HUES48 (cell line): ENCODE measurements at regions not wholly inside any gene's neighbourhood (a gene's known extent, or its start where the extent isn't known, plus 50 kb on each side); places are given as distances from the start of the nearest gene placed in this dataset.
A peak's percentile ranks its signal among the peaks of the same experiment; 100 is the strongest.

Experiments used
- H3K27ac ChIP-seq: one replicate; pipeline ENCODE4 v1.7.0; 2013; ENCODE audit warnings: low read depth, low read length, inconsistent platforms
- H3K27me3 ChIP-seq: 2 replicates; pipeline ENCODE4 v1.6.1; 2013; ENCODE audit warnings: mild to moderate bottlenecking, low read length; ENCODE audit not compliant: control insufficient read depth, insufficient read depth
- H3K36me3 ChIP-seq: 2 replicates; pipeline ENCODE4 v1.6.1; 2013; ENCODE audit warnings: low read length; ENCODE audit not compliant: control insufficient read depth, insufficient read depth
- H3K4me1 ChIP-seq: 2 replicates; pipeline ENCODE4 v1.6.1; 2013; ENCODE audit warnings: mild to moderate bottlenecking, low read length; ENCODE audit not compliant: control insufficient read depth, insufficient read depth
- H3K4me3 ChIP-seq: 2 replicates; pipeline ENCODE4 v1.5.1; 2013; ENCODE audit warnings: mild to moderate bottlenecking, low read depth, low read length
- H3K9ac ChIP-seq: 2 replicates; pipeline ENCODE4 v1.6.1; 2013; ENCODE audit warnings: mild to moderate bottlenecking, low read depth, low read length, moderate library complexity
- H3K9me3 ChIP-seq: 2 replicates; pipeline ENCODE4 v1.6.1; 2013; ENCODE audit warnings: low read length; ENCODE audit not compliant: control insufficient read depth, insufficient read depth

- Histone ChIP-seq H3K27ac (no peak overlapping the region), H3K36me3 (no peaks in the 10 kb centered on the region), H3K4me1 (no peaks in the 10 kb centered on the region; the same call in 1 of the 2 replicates), H3K27me3 (no peaks in the 10 kb centered on the region), H3K4me3 (no peak overlapping the region), H3K9me3 (no peaks in the 10 kb centered on the region), H3K9ac (no peak overlapping the region)
These were observed 913.2 kb downstream of the DIAPH3 start for GRCh38 chr13:59250336-59251189.

GRCh38 chr13:59259165-59260000 is 904.3 kb downstream of the DIAPH3 start:
- Histone ChIP-seq H3K9me3 (no peaks in the 10 kb centered on the region), H3K27ac (peak overlapping the region; percentile 34), H3K4me3 (no peak overlapping the region), H3K4me1 (peaks cover 16% of the 10 kb centered on the region), H3K9ac (no peak overlapping the region), H3K27me3 (no peaks in the 10 kb centered on the region), H3K36me3 (no peaks in the 10 kb centered on the region)

GRCh38 chr13:59261928-59262488 is 901.7 kb downstream of the DIAPH3 start:
- H3K27me3 ChIP-seq = no peaks in the 10 kb centered on the region

GRCh38 chr13:59263531-59263930 is 900.2 kb downstream of the DIAPH3 start:
- Histone ChIP-seq H3K4me1 (peaks cover 16% of the 10 kb centered on the region), H3K27me3 (no peaks in the 10 kb centered on the region), H3K36me3 (no peaks in the 10 kb centered on the region), H3K27ac (no peak overlapping the region), H3K4me3 (no peak overlapping the region), H3K9me3 (no peaks in the 10 kb centered on the region), H3K9ac (no peak overlapping the region)

More at GRCh38 chr13:59261928-59262488, 901.7 kb downstream of the DIAPH3 start:
- no peak overlapping the region for H3K9ac ChIP-seq
- H3K27ac ChIP-seq = no peak overlapping the region
- no peak overlapping the region for H3K4me3 ChIP-seq
- peaks cover 16% of the 10 kb centered on the region for H3K4me1 ChIP-seq
- no peaks in the 10 kb centered on the region for H3K9me3 ChIP-seq
- no peaks in the 10 kb centered on the region for H3K36me3 ChIP-seq

GRCh38 chr13:59266478-59267063 is 897.2 kb downstream of the DIAPH3 start:
- Histone ChIP-seq H3K27me3 (no peaks in the 10 kb centered on the region), H3K4me1 (no peaks in the 10 kb centered on the region), H3K9me3 (no peaks in the 10 kb centered on the region), H3K36me3 (no peaks in the 10 kb centered on the region), H3K27ac (no peak overlapping the region), H3K9ac (no peak overlapping the region), H3K4me3 (no peak overlapping the region)

- Histone ChIP-seq H3K36me3 (no peaks in the 10 kb centered on the region), H3K9me3 (no peaks in the 10 kb centered on the region), H3K9ac (no peak overlapping the region), H3K4me3 (no peak overlapping the region), H3K4me1 (no peaks in the 10 kb centered on the region), H3K27me3 (no peaks in the 10 kb centered on the region), H3K27ac (no peak overlapping the region)
These were observed 894.3 kb downstream of the DIAPH3 start for GRCh38 chr13:59269476-59269875.

- H3K9me3 ChIP-seq = no peaks in the 10 kb centered on the region
- H3K9ac ChIP-seq = no peak overlapping the region
- no peaks in the 10 kb centered on the region for H3K36me3 ChIP-seq
- peaks cover 6% of the 10 kb centered on the region; the same call in 1 of the 2 replicates for H3K4me1 ChIP-seq
- H3K27me3 ChIP-seq = no peaks in the 10 kb centered on the region
- no peak overlapping the region for H3K4me3 ChIP-seq
- H3K27ac ChIP-seq = no peak overlapping the region
These were observed 893.4 kb downstream of the DIAPH3 start for GRCh38 chr13:59270327-59270726.

GRCh38 chr13:59274958-59275727 is 888.6 kb downstream of the DIAPH3 start:
- Histone ChIP-seq H3K9ac (no peak overlapping the region), H3K9me3 (no peaks in the 10 kb centered on the region), H3K27ac (no peak overlapping the region), H3K4me3 (no peak overlapping the region), H3K36me3 (no peaks in the 10 kb centered on the region), H3K27me3 (peaks cover 7% of the 10 kb centered on the region), H3K4me1 (peaks cover 6% of the 10 kb centered on the region; the same call in 1 of the 2 replicates)

GRCh38 chr13:59276436-59276835 is 887.3 kb downstream of the DIAPH3 start:
- peaks cover 17% of the 10 kb centered on the region for H3K27me3 ChIP-seq
- H3K9me3 ChIP-seq = no peaks in the 10 kb centered on the region
- H3K4me3 ChIP-seq = no peak overlapping the region
- peaks cover 6% of the 10 kb centered on the region for H3K4me1 ChIP-seq
- H3K36me3 ChIP-seq = no peaks in the 10 kb centered on the region
- H3K9ac ChIP-seq = no peak overlapping the region
- no peak overlapping the region for H3K27ac ChIP-seq

- peaks cover 6% of the 10 kb centered on the region for H3K4me1 ChIP-seq
- H3K4me3 ChIP-seq = no peak overlapping the region
- H3K36me3 ChIP-seq = no peaks in the 10 kb centered on the region
- no peak overlapping the region for H3K27ac ChIP-seq
- no peak overlapping the region for H3K9ac ChIP-seq
- H3K9me3 ChIP-seq = no peaks in the 10 kb centered on the region
- peaks cover 20% of the 10 kb centered on the region for H3K27me3 ChIP-seq
These were observed 886.6 kb downstream of the DIAPH3 start for GRCh38 chr13:59277106-59277505.
